Kidney (tissue), 13 donors: ENCODE measurements at regions not wholly inside any gene's neighbourhood (a gene's known extent, or its start where the extent isn't known, plus 50 kb on each side); places are given as distances from the start of the nearest gene placed in this dataset.

Experiments
- DNase-seq, 5 donors: peaks; one replicate each; pipeline ENCODE4 v3.0.0-alpha.2; 2013 to 2020
- FAIRE-seq: peaks from 2 replicates; lab custom pipeline; 2012; peaks lifted over from hg19 to GRCh38; lab: Jason Lieb, UNC
- H3K27ac ChIP-seq, 2 donors: one replicate each; pipeline ENCODE4 v1.7.0; 2013; ENCODE audit warnings: low read depth in 2 of 2, low read length in 2 of 2, inconsistent platforms in 1 of 2
- H3K27me3 ChIP-seq: one replicate; pipeline ENCODE4 v1.7.1; 2013; ENCODE audit warnings: low read length, inconsistent platforms; ENCODE audit not compliant: control insufficient read depth, insufficient read depth
- H3K36me3 ChIP-seq, 3 donors: one replicate each; pipeline versions ENCODE4 v1.7.0 to v1.7.1; 2013; ENCODE audit warnings: low read length in 3 of 3, control low read depth in 1 of 3, inconsistent platforms in 1 of 3; ENCODE audit not compliant: insufficient read depth in 3 of 3, control insufficient read depth in 2 of 3
- H3K4me1 ChIP-seq, 3 donors: one replicate each; pipeline versions ENCODE4 v1.7.0 to v1.7.1; 2013; ENCODE audit warnings: low read length in 3 of 3, inconsistent platforms in 1 of 3, low read depth in 1 of 3; ENCODE audit not compliant: control insufficient read depth in 2 of 3, insufficient read depth in 2 of 3
- H3K4me3 ChIP-seq, 3 donors: one replicate each; pipeline versions ENCODE4 v1.7.0 to v1.8.1; 2013; ENCODE audit warnings: low read length in 3 of 3, control low read depth in 1 of 3, inconsistent platforms in 1 of 3
- H3K9ac ChIP-seq, 3 donors: one replicate each; pipeline versions ENCODE4 v1.7.0 to v1.7.1; 2013; ENCODE audit warnings: low read length in 3 of 3, control low read depth in 1 of 3, inconsistent platforms in 1 of 3
- H3K9me3 ChIP-seq, 3 donors: one replicate each; pipeline versions ENCODE4 v1.7.0 to v1.7.1; 2013; ENCODE audit warnings: low read length in 3 of 3, control low read depth in 1 of 3, inconsistent platforms in 1 of 3; ENCODE audit not compliant: control insufficient read depth in 2 of 3, insufficient read depth in 1 of 3
- CTCF ChIP-seq: IDR thresholded peaks from 3 replicates; pipeline ENCODE4 v1.5.1; 2012; ENCODE audit warnings: mild to moderate bottlenecking, moderate library complexity, borderline replicate concordance; ENCODE audit not compliant: insufficient read depth; ENCODE audit errors: extremely low read depth
- intact Hi-C: fragments of 100-400 bp; cut with DNase I; formaldehyde crosslinking; loops from one replicate; pipeline ENCODE4 v1.11.1; 2022
- donor health status: control.
- donor health status: control.
- donor health status: control.
- donor health status: control.
- donor health status: control.
- donor health status: DM: yes; HTN: yes; CAD: no.
- donor health status: Normal renal cell carcinoma (clear cell type).

- Histone ChIP-seq H3K27ac (no peak overlapping the region), H3K4me3 (no peak overlapping the region), H3K9ac (no peak overlapping the region), H3K4me1 (no peaks in the 10 kb centered on the region), H3K36me3 (no peaks in the 10 kb centered on the region), H3K9me3 (no peaks in the 10 kb centered on the region), H3K27me3 (no peaks in the 10 kb centered on the region)
- intact Hi-C loops, result no loop called here
- TF ChIP-seq CTCF, result no peak
- FAIRE-seq (no peak), DNase-seq (peak in 4 of 5 donors; percentile 66 to 94 (median 82))
Measured at GRCh38 chr11:93279851-93280347, 50.6 kb upstream of the DEUP1 start.
